Panc1 (cell line): ENCODE measurements at regions not wholly inside any gene's neighbourhood (a gene's known extent, or its start where the extent isn't known, plus 50 kb on each side); places are given as distances from the start of the nearest gene placed in this dataset.
"Not testable (repeated sequence)": the region's sequence is repeated elsewhere in the genome, so short reads cannot be mapped to it uniquely, and the experiment has no call there.

Source experiments
- ATAC-seq: fragments of 200-7000 bp; cut with Tn5 transposase; 2 replicates; pipeline ENCODE4 v1.9.1; 2020; ENCODE audit warnings: mild to moderate bottlenecking, moderate library complexity
- BruUV-seq: library from RNA; stranded (reverse); fragments of 400-500 nt; replicated peaks from 2 replicates; lab custom pipeline; 2021; lab: Mats Ljungman, UMichigan
- CTCF ChIA-PET: fragments of 300-600 bp; sonication (Branson Sonifier 250); formaldehyde crosslinking; loops from one replicate; lab custom pipeline; 2022; ENCODE audit warnings: antibody characterized with exemption; lab: Charles Lee
- POLR2A ChIA-PET: fragments of 300-600 bp; sonication (Branson Sonifier 250); formaldehyde crosslinking; loops from one replicate; lab custom pipeline; 2022; ENCODE audit warnings: antibody characterized with exemption; lab: Charles Lee
- DNase-seq: peaks from one replicate; pipeline ENCODE4 v3.0.0-alpha.2; 2010; ENCODE audit warnings: low read depth, low spot score
- H3K27ac ChIP-seq: 2 replicates; pipeline ENCODE4 v1.5.1; 2011; ENCODE audit warnings: mild to moderate bottlenecking, low read length, inconsistent platforms
- H3K27me3 ChIP-seq: fragments of 200-500 bp; sonication (Bioruptor generic); 2 replicates; pipeline ENCODE4 v1.6.0; 2014; ENCODE audit warnings: low read length, inconsistent platforms; ENCODE audit not compliant: control insufficient read depth, insufficient read depth
- H3K36me3 ChIP-seq: fragments of 200-500 bp; sonication (Bioruptor generic); 2 replicates; pipeline ENCODE4 v1.5.1; 2014; ENCODE audit warnings: inconsistent platforms, mild to moderate bottlenecking, low read length, moderate library complexity; ENCODE audit not compliant: control insufficient read depth, insufficient read depth
- H3K4me1 ChIP-seq: 2 replicates; pipeline ENCODE4 v1.5.1; 2011; ENCODE audit warnings: inconsistent platforms, mild to moderate bottlenecking, low read length, moderate library complexity; ENCODE audit not compliant: control insufficient read depth, insufficient read depth
- H3K4me3 ChIP-seq, 2 experiments: 2 replicates each; pipeline ENCODE4 v1.5.1; 2011 to 2012; ENCODE audit warnings: low read depth in 2 of 2, low read length in 2 of 2, mild to moderate bottlenecking in 2 of 2, inconsistent platforms in 1 of 2, moderate library complexity in 1 of 2
- H3K9me3 ChIP-seq: fragments of 200-500 bp; sonication (Bioruptor generic); 2 replicates; pipeline ENCODE4 v1.5.1; 2014; ENCODE audit warnings: low read depth, mild to moderate bottlenecking, inconsistent platforms, low read length, moderate library complexity; ENCODE audit not compliant: control insufficient read depth, insufficient read depth
- CTCF ChIP-seq: fragments of 450-650 bp; IDR thresholded peaks from 2 replicates; pipeline ENCODE4 v1.5.1; 2017; ENCODE audit warnings: mild to moderate bottlenecking
- POLR2AphosphoS5 ChIP-seq: IDR thresholded peaks from 2 replicates; pipeline ENCODE4 v1.6.1; 2012; ENCODE audit warnings: mild to moderate bottlenecking, low read depth, low read length, moderate library complexity
- REST ChIP-seq, 2 experiments: IDR thresholded peaks; 2 replicates each; pipeline ENCODE4 v1.6.1; 2011 to 2012; ENCODE audit warnings: low read depth in 2 of 2, control low read depth in 1 of 2, low read length in 1 of 2, mild to moderate bottlenecking in 1 of 2, moderate library complexity in 1 of 2; ENCODE audit not compliant: insufficient read depth in 1 of 2
- SIN3A ChIP-seq: IDR thresholded peaks from 2 replicates; pipeline ENCODE4 v1.6.1; 2012; ENCODE audit warnings: low read depth, mild to moderate bottlenecking, low read length, moderate library complexity, borderline replicate concordance; ENCODE audit not compliant: insufficient read depth
- TCF7L2 ChIP-seq: IDR thresholded peaks from 2 replicates; pipeline ENCODE4 v1.6.1; 2011; ENCODE audit warnings: mild to moderate bottlenecking, low read depth, low read length, inconsistent platforms
- in situ Hi-C: cut with HindIII; loops from 2 replicates; pipeline ENCODE4 v1.10.0; 2016; ENCODE audit warnings: low sequenced_read_pairs, low pct_unique_long_range_greater_than_20kb
- intact Hi-C: fragments of 100-400 bp; cut with micrococcal nuclease; formaldehyde crosslinking; loops from one replicate; pipeline ENCODE4 v1.10.0; 2022; ENCODE audit not compliant: unreplicated experiment

- no peak for DNase-seq
- Histone ChIP-seq H3K36me3 (no peaks in the 10 kb centered on the region), H3K27ac (no peak overlapping the region), H3K4me3 (no peak overlapping the region), H3K4me1 (no peaks in the 10 kb centered on the region), H3K27me3 (no peaks in the 10 kb centered on the region), H3K9me3 (no peaks in the 10 kb centered on the region)
- BruUV-seq, result no TSS peak
- in situ Hi-C loops, result no loop called here
- TF ChIP-seq TCF7L2 (no peak), POLR2AphosphoS5 (no peak), CTCF (no peak), SIN3A (no peak), REST (IDR thresholded peaks at IDR 0.05; ENCODE audit: insufficient read depth in 1 of 2, low read depth in 2 of 2, low read length in 1 of 2) (no peak)
- CTCF ChIA-PET, result no interaction called here
- intact Hi-C loops, result no loop called here
- POLR2A ChIA-PET, result no interaction called here
- no peak for ATAC-seq
Observed at GRCh38 chr9:107779731-107780130, 290.2 kb upstream of the KLF4 start.

- Histone ChIP-seq H3K4me1 (no peaks in the 10 kb centered on the region), H3K27me3 (no peaks in the 10 kb centered on the region), H3K36me3 (no peaks in the 10 kb centered on the region), H3K9me3 (no peaks in the 10 kb centered on the region), H3K27ac (no peak overlapping the region), H3K4me3 (no peak overlapping the region)
- in situ Hi-C loops (no loop called here), intact Hi-C loops (no loop called here)
- CTCF ChIA-PET, result no interaction called here
- BruUV-seq, result no TSS peak
- no peak for TF ChIP-seq REST (IDR thresholded peaks at IDR 0.05; ENCODE audit: insufficient read depth in 1 of 2, low read depth in 2 of 2, low read length in 1 of 2)
- TF ChIP-seq POLR2AphosphoS5, result no peak
- no peak for TF ChIP-seq CTCF
- no peak for TF ChIP-seq TCF7L2
- no peak for TF ChIP-seq SIN3A
- POLR2A ChIA-PET, result no interaction called here
- no peak for DNase-seq
- ATAC-seq, result no peak
Observed at GRCh38 chr9:107778661-107779060, 289.1 kb upstream of the KLF4 start.

- ATAC-seq, CTCF ChIA-PET, POLR2A ChIA-PET, H3K4me3 ChIP-seq, H3K36me3 ChIP-seq, BruUV-seq, H3K27me3 ChIP-seq, H3K4me1 ChIP-seq, DNase-seq, H3K9me3 ChIP-seq, H3K27ac ChIP-seq, in situ Hi-C loops, intact Hi-C loops: not testable (repeated sequence)
Observed at GRCh38 chr9:107774099-107774498, 284.5 kb upstream of the KLF4 start.
